Heart right ventricle (tissue), 16 donors: ENCODE measurements at regions not wholly inside any gene's neighbourhood (a gene's known extent, or its start where the extent isn't known, plus 50 kb on each side); places are given as distances from the start of the nearest gene placed in this dataset.

ENCODE experiments used
- ATAC-seq, 8 donors: fragments of 200-7000 bp; cut with Tn5 transposase; one replicate each; pipeline ENCODE4 v1.9.1; 2020; ENCODE audit warnings: mild to moderate bottlenecking in 8 of 8, moderate library complexity in 8 of 8, moderate number of reproducible peaks in 1 of 8
- DNase-seq, 2 donors: peaks; one replicate each; pipeline ENCODE4 v3.0.0-alpha.2; 2020
- H3K27ac ChIP-seq, 10 donors: fragments of 200-600 bp; sonication (generic) in 2 of 10; one replicate each; pipeline versions ENCODE4 v1.5.0 to v1.8.0; 2020 to 2022; ENCODE audit warnings: mild to moderate bottlenecking in 3 of 10
- H3K27me3 ChIP-seq, 7 donors: fragments of 200-600 bp; one replicate each; pipeline ENCODE4 v1.8.0; 2021 to 2022; ENCODE audit warnings: mild to moderate bottlenecking in 2 of 7
- H3K36me3 ChIP-seq, 9 donors: fragments of 200-600 bp; sonication (generic) in 1 of 9; one replicate each; pipeline versions ENCODE4 v1.5.0 to v1.8.0; 2020 to 2022; ENCODE audit warnings: mild to moderate bottlenecking in 2 of 9
- H3K4me1 ChIP-seq, 9 donors: fragments of 200-600 bp; sonication (generic) in 1 of 9; one replicate each; pipeline versions ENCODE4 v1.5.0 to v1.8.0; 2020 to 2022; ENCODE audit warnings: mild to moderate bottlenecking in 4 of 9
- H3K4me3 ChIP-seq, 10 donors: fragments of 200-600 bp; sonication (generic) in 2 of 10; one replicate each; pipeline versions ENCODE4 v1.5.0 to v1.8.0; 2020 to 2022; ENCODE audit warnings: mild to moderate bottlenecking in 7 of 10, moderate library complexity in 2 of 10
- H3K9me3 ChIP-seq, 11 donors: fragments of 200-600 bp in 10 of 11; sonication (generic) in 2 of 11; one replicate each; pipeline versions ENCODE4 v1.5.0 to v1.8.0; 2013 to 2022; ENCODE audit warnings: mild to moderate bottlenecking in 2 of 11, control low read depth in 1 of 11, moderate library complexity in 1 of 11
- WGBS, 2 donors: extraction: QIAGEN DNeasy Blood & Tissue Kit; methylation state at CpG; one replicate each; pipeline ENCODE4 v1.1.7; 2013; ENCODE audit warnings: inconsistent platforms in 1 of 2; 5-methylcytosine and 5-hydroxymethylcytosine counted together
- intact Hi-C, 10 donors: fragments of 100-400 bp; cut with DNase I; formaldehyde crosslinking; loops; one replicate each; pipeline versions ENCODE4 v1.11.1 to v1.14.2; 2022
- TF ChIP-seq, protein P1 (sequence below), 9 donors: fragments of 200-600 bp; sonication (generic) in 2 of 9; IDR thresholded peaks; one replicate each; pipeline versions ENCODE4 v1.5.0 to v1.8.0; 2021 to 2022; ENCODE audit warnings: antibody characterized with exemption in 9 of 9, mild to moderate bottlenecking in 5 of 9, moderate library complexity in 1 of 9
- donor health status: Arrhythmogenic right ventricular cardiomyopathy.
- donor health status: ischemic (EF 13 %, LVEDD 7.1; RV severe dilation, severe dysfunction).
- donor health status: healthy with polysubstance abuse.
- donor health status: DM: no; HTN: yes; CAD: no.
- donor health status: DM: no; HTN: no; CAD: no.
- donor health status: ischemic (EF 25% LVEDD 6.9; RV normal size, moderate dysfunction).
- donor health status: ischemic (EF 25% LVEDD 5.7; RV mildly dilated, moderate dysfunction).
- donor health status: healthy.
- donor health status: DM: yes; HTN: yes; CAD: no.
- donor health status: Ischemic cardiomyopathy.
- donor health status: ischemic (EF 35%, LVEDD 5.7; RV mildly dilated, moderate dysfunction).
- donor health status: nonischemic (EF 11% LVEDD 7.7; RV severe dilation, severe dysfunction).
- donor health status: DM: yes; HTN: yes; CAD: no.
- donor health status: PGD.
- donor health status: ischemic (EF 29% LVEDD 5.4; RV normal size, mild dysfunction).
- donor health status: nonischemic (EF 23%, LVEDD 6.1; RV moderate dilation, normal function).

DNA sequence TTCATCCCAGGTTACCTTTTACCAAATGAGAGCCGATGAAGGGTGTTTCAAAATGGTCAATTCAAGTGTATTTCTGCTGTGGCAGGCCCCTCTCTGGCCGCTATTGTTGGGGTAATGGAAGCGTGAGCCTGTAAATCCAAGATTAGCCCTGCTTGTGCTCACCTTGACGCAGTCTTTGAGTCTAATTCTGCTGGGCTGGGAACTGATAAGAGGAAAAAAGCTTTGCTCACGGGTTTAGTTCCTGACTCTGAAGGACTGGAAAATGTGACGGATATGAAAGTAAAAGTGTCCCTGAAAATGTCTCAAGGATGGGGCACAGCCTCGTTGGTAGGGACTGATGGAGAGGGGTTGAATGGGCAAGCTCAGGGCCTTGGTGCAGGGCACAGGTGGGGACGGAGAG lies 125.9 kb upstream of the GALNT2 start:
- no peaks in the 10 kb centered on the region for H3K9me3 ChIP-seq
- TF ChIP-seq, protein P1, sequence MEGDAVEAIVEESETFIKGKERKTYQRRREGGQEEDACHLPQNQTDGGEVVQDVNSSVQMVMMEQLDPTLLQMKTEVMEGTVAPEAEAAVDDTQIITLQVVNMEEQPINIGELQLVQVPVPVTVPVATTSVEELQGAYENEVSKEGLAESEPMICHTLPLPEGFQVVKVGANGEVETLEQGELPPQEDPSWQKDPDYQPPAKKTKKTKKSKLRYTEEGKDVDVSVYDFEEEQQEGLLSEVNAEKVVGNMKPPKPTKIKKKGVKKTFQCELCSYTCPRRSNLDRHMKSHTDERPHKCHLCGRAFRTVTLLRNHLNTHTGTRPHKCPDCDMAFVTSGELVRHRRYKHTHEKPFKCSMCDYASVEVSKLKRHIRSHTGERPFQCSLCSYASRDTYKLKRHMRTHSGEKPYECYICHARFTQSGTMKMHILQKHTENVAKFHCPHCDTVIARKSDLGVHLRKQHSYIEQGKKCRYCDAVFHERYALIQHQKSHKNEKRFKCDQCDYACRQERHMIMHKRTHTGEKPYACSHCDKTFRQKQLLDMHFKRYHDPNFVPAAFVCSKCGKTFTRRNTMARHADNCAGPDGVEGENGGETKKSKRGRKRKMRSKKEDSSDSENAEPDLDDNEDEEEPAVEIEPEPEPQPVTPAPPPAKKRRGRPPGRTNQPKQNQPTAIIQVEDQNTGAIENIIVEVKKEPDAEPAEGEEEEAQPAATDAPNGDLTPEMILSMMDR (IDR thresholded peaks at IDR 0.05): no peak
- H3K27ac ChIP-seq: no peak overlapping the region
- 78 to 80% methylated on average over 8 of the region's 8 CpGs for WGBS, 2 donors
- ATAC-seq: no peak
- intact Hi-C loops: no loop called here
- no peaks in the 10 kb centered on the region for H3K36me3 ChIP-seq
- peaks cover 0 to 17% (median 0%) of the 10 kb centered on the region in 7 donors for H3K27me3 ChIP-seq
- DNase-seq: no peak
- no peaks in the 10 kb centered on the region for H3K4me1 ChIP-seq
- H3K4me3 ChIP-seq: no peak overlapping the region

DNA sequence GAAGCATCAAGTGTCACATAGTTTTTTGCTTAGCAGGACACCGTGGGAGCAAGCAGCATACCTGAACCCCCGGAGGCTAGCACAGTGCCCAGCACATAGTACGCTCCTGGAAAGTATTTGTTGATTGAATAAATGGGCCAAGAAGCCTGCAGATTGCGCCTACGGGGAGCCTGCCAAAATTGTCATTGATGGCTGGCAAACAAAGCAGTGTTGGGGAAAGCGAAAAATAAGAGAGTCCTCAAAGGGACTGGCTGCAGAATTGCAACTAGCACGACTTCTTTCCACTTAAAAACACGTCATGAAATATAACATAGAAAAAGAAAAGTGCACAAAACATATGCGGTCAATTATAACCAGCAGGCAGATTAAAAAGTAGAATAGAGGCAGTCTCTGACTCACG lies 125.2 kb upstream of the GALNT2 start:
- no peaks in the 10 kb centered on the region for H3K36me3 ChIP-seq
- intact Hi-C loops: no loop called here
- TF ChIP-seq, protein P1 (IDR thresholded peaks at IDR 0.05): no peak
- H3K9me3 ChIP-seq: no peaks in the 10 kb centered on the region
- DNase-seq (no peak), ATAC-seq (no peak)
- H3K27ac ChIP-seq: no peak overlapping the region
- H3K27me3 ChIP-seq: peaks cover 0 to 12% (median 0%) of the 10 kb centered on the region in 7 donors
- H3K4me1 ChIP-seq: no peaks in the 10 kb centered on the region
- 82% methylated on average over 10 of the region's 10 CpGs for WGBS, 2 donors
- no peak overlapping the region for H3K4me3 ChIP-seq

DNA sequence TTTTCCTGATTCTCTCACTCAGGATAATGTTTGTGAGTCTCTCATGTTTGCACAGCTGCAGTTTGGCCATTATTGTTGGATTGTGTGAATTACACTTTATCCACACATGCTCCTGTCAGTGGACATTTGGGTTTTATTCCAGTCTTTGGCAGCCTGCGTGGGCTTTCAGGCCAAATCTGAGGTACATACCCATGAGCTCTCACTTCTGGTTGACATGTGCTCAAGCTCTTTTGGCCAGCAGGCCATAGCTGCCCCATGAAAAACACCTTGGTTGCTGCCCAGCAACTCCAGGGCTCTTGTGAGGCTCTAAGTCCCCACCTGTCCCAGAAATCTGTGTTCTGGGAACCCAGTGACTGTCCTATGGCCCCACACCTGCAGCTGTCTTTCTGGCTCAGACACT lies 124.5 kb upstream of the GALNT2 start:
- TF ChIP-seq, protein P1 (IDR thresholded peaks at IDR 0.05): no peak
- DNase-seq: peak in 1 of 2 donors; percentile 14
- Histone ChIP-seq H3K27ac (no peak overlapping the region), H3K4me3 (no peak overlapping the region), H3K27me3 (peaks cover 0 to 8% (median 0%) of the 10 kb centered on the region in 7 donors), H3K36me3 (no peaks in the 10 kb centered on the region), H3K9me3 (no peaks in the 10 kb centered on the region), H3K4me1 (no peaks in the 10 kb centered on the region)
- intact Hi-C loops: no loop called here
- WGBS, 2 donors: 46 to 50% methylated on average over 1 of the region's 1 CpG
- ATAC-seq: peak in 5 of 8 donors; percentile 17 to 70 (median 22)

DNA sequence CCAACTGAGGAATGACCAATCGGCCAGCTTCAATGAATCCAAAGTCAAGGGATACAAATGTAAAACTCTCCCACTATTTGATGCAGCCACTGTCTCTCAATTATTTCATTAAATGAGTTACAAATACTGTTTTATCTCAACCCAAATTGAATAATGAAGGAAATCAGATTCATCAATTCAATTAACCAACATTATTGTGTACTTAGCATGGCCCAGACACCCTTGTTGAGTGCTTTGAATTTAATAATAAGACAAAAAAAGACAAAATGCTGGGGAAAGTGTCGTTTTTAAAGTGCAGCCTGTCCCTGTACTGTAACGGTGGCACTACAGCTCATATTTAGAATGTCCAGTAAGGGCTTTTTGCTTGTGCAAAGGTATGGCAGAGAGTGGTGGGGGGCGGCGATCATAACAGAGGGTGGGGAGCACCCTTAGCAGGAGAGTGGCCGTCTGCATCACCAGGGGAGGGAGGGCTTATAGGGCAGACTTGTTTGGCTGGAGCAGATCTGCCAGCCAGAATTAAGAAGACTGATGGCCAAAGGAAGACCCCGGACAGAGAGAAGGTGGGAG lies 123.8 kb upstream of the GALNT2 start:
- Histone ChIP-seq H3K36me3 (no peaks in the 10 kb centered on the region), H3K4me1 (no peaks in the 10 kb centered on the region), H3K4me3 (no peak overlapping the region), H3K27me3 (peaks cover 0 to 3% (median 0%) of the 10 kb centered on the region in 7 donors), H3K27ac (no peak overlapping the region), H3K9me3 (no peaks in the 10 kb centered on the region)
- 85 to 88% methylated on average over 7 of the region's 7 CpGs for WGBS, 2 donors
- DNase-seq (no peak), ATAC-seq (no peak)
- intact Hi-C loops: no loop called here
- TF ChIP-seq, protein P1 (IDR thresholded peaks at IDR 0.05): no peak
